Activated naive CD8-positive, alpha-beta T cell treated with anti-CD3 and anti-CD28 coated beads, Interleukin-2, amount 50 U/mL, for 24 hours (primary cell): ENCODE measurements at regions not wholly inside any gene's neighbourhood (a gene's known extent, or its start where the extent isn't known, plus 50 kb on each side); places are given as distances from the start of the nearest gene placed in this dataset.

Experiments
- ATAC-seq: fragments of 150-1000 bp; cut with Tn5 transposase; one replicate; pipeline ENCODE4 v1.10.0; 2021
- DNase-seq: peaks from one replicate; pipeline ENCODE4 v3.0.0; 2021
- H3K27ac Mint-ChIP-seq: one replicate; pipeline ENCODE4 v1.8.0; 2021; ENCODE audit warnings: mild to moderate bottlenecking, mixed read lengths
- H3K27me3 Mint-ChIP-seq: one replicate; pipeline ENCODE4 v1.8.0; 2021; ENCODE audit warnings: mixed read lengths
- H3K36me3 Mint-ChIP-seq: one replicate; pipeline ENCODE4 v1.8.0; 2021; ENCODE audit warnings: low read depth, mixed read lengths
- H3K4me1 Mint-ChIP-seq: one replicate; pipeline ENCODE4 v1.8.0; 2021; ENCODE audit warnings: mixed read lengths
- H3K4me3 Mint-ChIP-seq: one replicate; pipeline ENCODE4 v1.8.0; 2021; ENCODE audit warnings: mild to moderate bottlenecking, moderate library complexity, mixed read lengths
- H3K9me3 Mint-ChIP-seq: one replicate; pipeline ENCODE4 v1.8.0; 2021; ENCODE audit warnings: mixed read lengths

GRCh38 chr4:100843910-100844309, 326.1 kb upstream of the EMCN start:
- no peaks in the 10 kb centered on the region for H3K4me1 Mint-ChIP-seq
- no peaks in the 10 kb centered on the region for H3K9me3 Mint-ChIP-seq
- H3K36me3 Mint-ChIP-seq = no peaks in the 10 kb centered on the region
- peaks cover 6% of the 10 kb centered on the region for H3K27me3 Mint-ChIP-seq
- DNase-seq (no peak), ATAC-seq (no peak)
- no peak overlapping the region for H3K4me3 Mint-ChIP-seq
- no peak overlapping the region for H3K27ac Mint-ChIP-seq

DNA sequence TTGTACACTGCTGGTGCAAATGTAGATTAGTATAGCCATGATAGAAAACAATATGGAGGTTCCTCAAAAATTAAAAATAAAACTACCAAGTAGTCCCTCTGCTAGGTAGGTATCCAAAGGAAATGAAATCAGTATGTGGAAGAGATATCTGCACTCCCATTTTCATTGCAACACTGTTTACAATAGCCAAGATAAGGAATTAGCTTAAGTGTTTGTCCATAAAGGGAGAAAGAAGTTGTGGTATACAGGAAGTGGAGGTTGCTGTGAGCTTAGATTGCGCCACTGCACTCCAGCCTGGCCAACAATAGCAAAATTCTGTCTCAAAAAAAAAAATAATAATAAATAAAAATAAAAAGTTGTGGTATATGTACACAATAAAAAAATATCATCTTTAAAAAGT, 325.0 kb upstream of the EMCN start:
- Mint-ChIP-seq H3K9me3 (no peaks in the 10 kb centered on the region), H3K4me1 (no peaks in the 10 kb centered on the region), H3K27me3 (peaks cover 7% of the 10 kb centered on the region), H3K4me3 (no peak overlapping the region), H3K27ac (no peak overlapping the region), H3K36me3 (no peaks in the 10 kb centered on the region)
- no peak for ATAC-seq
- DNase-seq = no peak

- Mint-ChIP-seq H3K9me3 (no peaks in the 10 kb centered on the region), H3K27ac (no peak overlapping the region), H3K36me3 (no peaks in the 10 kb centered on the region), H3K4me3 (no peak overlapping the region), H3K27me3 (peaks cover 7% of the 10 kb centered on the region), H3K4me1 (no peaks in the 10 kb centered on the region)
- DNase-seq (no peak), ATAC-seq (no peak)
These were observed 324.1 kb upstream of the EMCN start for GRCh38 chr4:100841911-100842310.

GRCh38 chr4:100839712-100840111, 321.9 kb upstream of the EMCN start:
- H3K27me3 Mint-ChIP-seq = peaks cover 11% of the 10 kb centered on the region
- H3K9me3 Mint-ChIP-seq = no peaks in the 10 kb centered on the region

DNA sequence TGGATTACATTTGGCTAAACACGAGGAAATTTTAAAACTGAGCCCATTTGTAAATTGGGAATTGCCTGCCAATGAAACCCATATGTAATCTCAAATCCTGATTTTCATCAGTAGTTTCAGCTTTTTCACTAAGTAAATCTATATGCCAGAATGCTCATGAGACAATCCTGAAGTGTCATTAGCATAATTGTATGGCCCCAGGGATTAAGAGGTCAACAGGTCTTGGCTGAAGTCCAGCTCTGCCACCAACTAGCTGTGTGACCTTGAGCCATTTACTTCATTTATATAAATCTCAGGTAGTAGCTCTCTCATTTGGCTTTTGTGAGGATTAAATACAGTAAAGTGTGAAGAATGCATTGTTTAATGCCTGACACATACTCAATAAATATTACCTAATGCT, 320.5 kb upstream of the EMCN start:
- Mint-ChIP-seq H3K27me3 (peaks cover 11% of the 10 kb centered on the region), H3K9me3 (no peaks in the 10 kb centered on the region), H3K36me3 (no peaks in the 10 kb centered on the region), H3K4me1 (no peaks in the 10 kb centered on the region), H3K4me3 (no peak overlapping the region), H3K27ac (no peak overlapping the region)
- no peak for DNase-seq
- no peak for ATAC-seq

More at GRCh38 chr4:100839712-100840111, 321.9 kb upstream of the EMCN start:
- no peak overlapping the region for H3K27ac Mint-ChIP-seq
- DNase-seq (no peak), ATAC-seq (no peak)
- H3K36me3 Mint-ChIP-seq = no peaks in the 10 kb centered on the region
- no peak overlapping the region for H3K4me3 Mint-ChIP-seq
- no peaks in the 10 kb centered on the region for H3K4me1 Mint-ChIP-seq

DNA sequence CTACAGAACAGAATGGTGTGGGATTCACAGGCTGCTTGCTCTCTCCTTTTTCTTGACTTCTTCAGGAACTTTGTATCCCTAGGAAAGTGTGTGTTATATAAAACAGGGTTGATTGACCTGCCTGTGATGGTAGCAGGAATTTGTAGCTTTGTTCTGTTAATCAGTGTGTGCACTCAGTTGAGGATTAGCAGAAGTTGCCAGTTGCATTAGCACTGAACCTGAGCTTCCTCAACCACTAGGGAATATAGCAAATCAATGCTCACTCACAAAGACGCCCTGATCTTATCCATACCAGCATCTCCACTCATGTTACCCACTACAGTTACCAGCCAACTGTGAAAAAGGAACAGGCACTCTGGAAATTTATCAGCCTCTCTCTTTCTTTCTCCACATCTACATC, 319.1 kb upstream of the EMCN start:
- no peak for ATAC-seq
- H3K27me3 Mint-ChIP-seq = peaks cover 11% of the 10 kb centered on the region
- H3K9me3 Mint-ChIP-seq = no peaks in the 10 kb centered on the region
- H3K27ac Mint-ChIP-seq = no peak overlapping the region
- H3K4me3 Mint-ChIP-seq = no peak overlapping the region
- H3K4me1 Mint-ChIP-seq = no peaks in the 10 kb centered on the region
- no peaks in the 10 kb centered on the region for H3K36me3 Mint-ChIP-seq
- DNase-seq = no peak

- no peaks in the 10 kb centered on the region for H3K36me3 Mint-ChIP-seq
- no peak for DNase-seq
- H3K27ac Mint-ChIP-seq = no peak overlapping the region
- H3K4me1 Mint-ChIP-seq = no peaks in the 10 kb centered on the region
- no peak overlapping the region for H3K4me3 Mint-ChIP-seq
- no peak for ATAC-seq
- peaks cover 8% of the 10 kb centered on the region for H3K9me3 Mint-ChIP-seq
- H3K27me3 Mint-ChIP-seq = peaks cover 9% of the 10 kb centered on the region
These were observed 316.8 kb upstream of the EMCN start for GRCh38 chr4:100834616-100835015.

DNA sequence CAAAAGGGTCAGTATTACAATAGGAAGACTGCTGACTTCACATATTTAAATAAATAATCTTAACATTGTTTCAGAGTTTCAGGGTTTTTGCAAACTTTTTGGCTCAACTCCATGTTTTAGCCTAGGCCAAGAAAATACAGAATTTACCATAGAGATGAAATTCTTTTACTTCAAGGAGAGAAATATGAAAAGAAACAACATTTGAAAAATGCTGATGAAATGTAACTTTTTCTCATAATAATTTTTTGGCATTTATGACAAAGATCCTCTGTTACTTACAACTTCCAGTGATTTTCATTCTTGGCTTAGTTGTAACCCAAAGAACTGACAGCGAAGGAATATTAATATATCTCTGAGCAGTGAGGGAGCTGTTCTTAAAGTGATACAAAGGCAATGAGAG, 316.1 kb upstream of the EMCN start:
- Mint-ChIP-seq H3K36me3 (no peaks in the 10 kb centered on the region), H3K27me3 (peaks cover 5% of the 10 kb centered on the region), H3K27ac (no peak overlapping the region), H3K4me3 (no peak overlapping the region), H3K9me3 (peaks cover 8% of the 10 kb centered on the region), H3K4me1 (no peaks in the 10 kb centered on the region)
- no peak for DNase-seq
- no peak for ATAC-seq

DNA sequence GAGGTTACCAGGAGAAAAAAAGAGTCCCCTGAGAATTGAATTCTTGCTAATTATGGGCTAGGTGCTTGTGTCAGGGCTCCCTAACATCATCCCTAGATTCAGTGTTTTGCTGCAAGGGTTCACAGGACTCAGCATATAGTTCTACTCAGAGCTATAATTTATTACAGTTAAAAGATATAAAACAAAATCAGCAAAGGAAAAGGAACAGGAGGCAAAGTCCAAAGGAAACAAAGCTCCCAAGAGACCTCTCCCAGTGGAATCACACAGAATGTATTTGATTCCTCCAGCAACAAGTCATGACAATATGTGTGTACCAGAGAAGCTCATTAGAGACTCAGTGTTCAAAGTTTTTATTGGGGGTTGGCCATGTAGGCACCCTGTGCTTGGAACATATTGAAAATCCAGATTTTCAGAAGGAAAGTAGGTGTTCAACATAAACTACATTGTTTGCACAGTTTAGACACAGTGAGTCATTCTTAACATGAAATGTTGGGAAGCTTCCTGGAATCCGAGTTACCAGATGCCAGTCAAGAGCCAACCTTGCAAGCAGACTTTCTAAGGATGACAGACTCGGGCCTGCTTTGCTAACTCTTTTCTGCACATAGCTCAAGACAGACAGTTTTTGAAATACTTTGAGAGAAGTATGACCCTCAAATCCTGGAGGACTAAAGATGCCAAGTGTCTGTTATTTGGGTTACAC, 311.3 kb upstream of the EMCN start:
- Mint-ChIP-seq H3K36me3 (no peaks in the 10 kb centered on the region), H3K27me3 (no peaks in the 10 kb centered on the region), H3K27ac (no peak overlapping the region), H3K9me3 (peaks cover 8% of the 10 kb centered on the region), H3K4me3 (no peak overlapping the region), H3K4me1 (no peaks in the 10 kb centered on the region)
- ATAC-seq (no peak), DNase-seq (no peak)

GRCh38 chr4:100828364-100828763, 310.5 kb upstream of the EMCN start:
- Mint-ChIP-seq H3K27me3 (no peaks in the 10 kb centered on the region), H3K27ac (no peak overlapping the region), H3K4me3 (no peak overlapping the region), H3K36me3 (no peaks in the 10 kb centered on the region), H3K4me1 (peaks cover 5% of the 10 kb centered on the region), H3K9me3 (peaks cover 8% of the 10 kb centered on the region)
- ATAC-seq (no peak), DNase-seq (no peak)

DNA sequence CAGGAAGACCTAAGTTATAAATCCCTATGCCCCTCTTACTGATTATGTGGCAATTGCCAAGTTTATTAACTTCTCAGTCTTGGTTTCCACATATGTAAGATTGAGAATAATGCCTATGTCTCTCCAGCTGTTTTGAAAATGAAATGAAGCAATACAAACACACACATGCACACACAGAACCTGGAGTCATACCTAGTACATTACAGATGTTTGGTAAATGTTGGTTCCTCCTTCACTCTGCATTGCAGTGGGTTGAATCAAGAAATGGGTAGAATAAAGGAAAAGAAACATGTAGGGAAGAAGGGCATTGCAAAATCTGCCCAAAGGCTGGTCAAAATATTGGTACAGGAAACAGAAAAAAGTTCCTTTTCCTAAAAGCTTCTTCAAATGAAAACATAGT, 309.9 kb upstream of the EMCN start:
- no peak for DNase-seq
- peaks cover 10% of the 10 kb centered on the region for H3K4me1 Mint-ChIP-seq
- no peak for ATAC-seq
- H3K9me3 Mint-ChIP-seq = peaks cover 8% of the 10 kb centered on the region
- H3K27me3 Mint-ChIP-seq = no peaks in the 10 kb centered on the region
- H3K4me3 Mint-ChIP-seq = no peak overlapping the region
- no peak overlapping the region for H3K27ac Mint-ChIP-seq
- no peaks in the 10 kb centered on the region for H3K36me3 Mint-ChIP-seq

DNA sequence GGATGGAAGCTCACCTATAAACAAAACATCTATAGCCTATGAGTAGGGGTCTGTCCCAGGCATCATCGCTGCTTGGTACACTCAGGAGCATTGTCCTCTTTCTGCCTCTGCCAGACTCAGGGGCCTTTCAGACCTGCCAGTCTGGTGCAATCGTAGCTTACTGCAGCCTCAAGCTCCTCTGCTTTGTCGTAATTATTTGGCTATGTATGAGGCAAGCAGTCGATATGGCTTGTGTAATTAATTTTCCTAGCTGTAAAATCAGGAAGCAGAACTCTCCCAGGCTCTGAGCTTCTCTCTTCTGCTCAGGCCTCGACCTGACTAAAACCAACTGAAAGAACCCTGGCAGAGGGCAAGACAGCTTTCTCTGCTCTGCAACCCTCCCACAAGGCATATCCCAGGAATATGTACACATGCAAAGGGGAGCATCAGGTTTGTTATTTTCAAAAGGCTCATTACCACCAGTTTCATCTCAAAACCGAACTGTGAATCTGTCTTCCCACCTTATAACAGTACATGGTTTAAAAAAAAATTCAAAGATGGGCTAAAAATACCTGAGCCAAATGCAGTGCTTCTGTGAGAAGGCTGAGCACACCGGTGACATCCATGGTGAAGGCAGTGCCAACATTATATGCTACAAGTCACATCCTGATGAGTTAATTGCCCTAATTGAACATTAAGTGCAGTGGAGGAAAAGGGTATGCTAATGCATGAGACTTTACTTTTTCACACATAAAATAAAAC, 309.2 kb upstream of the EMCN start:
- peaks cover 2% of the 10 kb centered on the region for H3K27me3 Mint-ChIP-seq
- DNase-seq = no peak
- H3K4me1 Mint-ChIP-seq = peaks cover 13% of the 10 kb centered on the region
- no peak overlapping the region for H3K27ac Mint-ChIP-seq
- no peak overlapping the region for H3K4me3 Mint-ChIP-seq
- H3K36me3 Mint-ChIP-seq = no peaks in the 10 kb centered on the region
- no peak for ATAC-seq
- peaks cover 8% of the 10 kb centered on the region for H3K9me3 Mint-ChIP-seq

GRCh38 chr4:100826067-100826466, 308.2 kb upstream of the EMCN start:
- no peak overlapping the region for H3K27ac Mint-ChIP-seq
- H3K27me3 Mint-ChIP-seq = peaks cover 2% of the 10 kb centered on the region
- peaks cover 8% of the 10 kb centered on the region for H3K9me3 Mint-ChIP-seq
- H3K36me3 Mint-ChIP-seq = no peaks in the 10 kb centered on the region
- DNase-seq (no peak), ATAC-seq (no peak)
- H3K4me1 Mint-ChIP-seq = peaks cover 13% of the 10 kb centered on the region
- no peak overlapping the region for H3K4me3 Mint-ChIP-seq

DNA sequence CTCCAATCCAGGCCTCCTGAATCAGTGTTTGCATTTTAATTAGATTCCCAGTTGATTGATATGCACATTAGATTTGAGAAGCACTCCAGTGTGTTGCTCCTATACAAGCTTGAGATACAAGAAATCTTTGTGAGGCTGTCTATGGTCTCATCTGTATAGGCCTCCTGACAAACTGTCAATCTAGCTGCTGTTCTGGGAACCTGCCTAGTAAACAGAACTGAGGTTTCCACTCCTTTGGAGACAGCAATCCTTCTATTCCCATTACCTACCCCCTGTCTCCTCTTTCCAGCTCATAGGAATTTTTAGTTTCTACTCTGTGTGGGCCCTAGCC, 306.1 kb upstream of the EMCN start:
- H3K27me3 Mint-ChIP-seq = peaks cover 2% of the 10 kb centered on the region
- no peaks in the 10 kb centered on the region for H3K9me3 Mint-ChIP-seq
- ATAC-seq (no peak), DNase-seq (no peak)
- no peaks in the 10 kb centered on the region for H3K36me3 Mint-ChIP-seq
- peaks cover 13% of the 10 kb centered on the region for H3K4me1 Mint-ChIP-seq
- H3K27ac Mint-ChIP-seq = no peak overlapping the region
- no peak overlapping the region for H3K4me3 Mint-ChIP-seq

DNA sequence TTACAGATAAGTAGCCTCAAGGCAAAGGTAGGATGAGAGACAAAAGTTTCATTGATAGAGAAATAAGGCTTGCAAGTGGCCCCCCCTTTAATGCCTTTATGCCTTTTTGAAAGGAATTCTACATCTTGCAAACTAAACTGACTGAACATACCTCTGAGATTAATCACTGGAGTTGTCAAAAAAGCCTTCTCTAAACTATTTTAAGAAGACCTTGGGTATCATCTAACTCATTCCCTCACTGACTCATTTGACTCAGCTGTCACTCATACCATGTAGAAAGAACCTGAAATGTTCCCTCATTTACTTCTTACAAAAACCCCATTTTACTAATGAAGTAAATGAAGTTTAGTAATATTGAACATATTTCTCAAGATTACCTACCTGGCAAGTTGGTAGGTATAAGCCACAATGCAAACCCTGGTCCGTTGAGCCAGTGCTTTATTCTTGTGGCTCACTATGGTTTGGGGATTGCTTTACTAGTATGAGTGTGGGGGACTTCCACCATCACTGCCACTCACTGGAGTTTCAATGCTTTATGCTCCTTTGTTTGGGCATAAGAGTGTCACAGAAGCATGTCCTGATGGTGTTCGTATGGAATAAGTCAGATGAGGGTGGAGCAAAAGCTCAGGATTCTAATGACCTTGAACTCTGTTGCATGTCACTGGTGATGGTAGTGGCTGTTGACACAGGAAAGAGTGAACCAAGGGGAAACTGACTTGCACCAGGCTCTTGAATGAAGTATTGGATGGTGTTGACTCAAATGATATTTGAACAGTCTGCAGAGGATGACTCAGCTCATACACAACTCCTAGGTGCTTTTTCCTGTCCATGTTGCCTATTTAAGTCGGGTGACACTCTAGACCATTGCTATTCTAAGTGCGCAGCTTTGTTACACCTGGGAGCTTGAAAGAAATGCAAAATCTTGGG, 305.5 kb upstream of the EMCN start:
- H3K27ac Mint-ChIP-seq = peak overlapping the region; percentile 55
- H3K27me3 Mint-ChIP-seq = peaks cover 2% of the 10 kb centered on the region
- ATAC-seq (peak; percentile 82), DNase-seq (no peak)
- no peak overlapping the region for H3K4me3 Mint-ChIP-seq
- H3K9me3 Mint-ChIP-seq = no peaks in the 10 kb centered on the region
- H3K36me3 Mint-ChIP-seq = no peaks in the 10 kb centered on the region
- H3K4me1 Mint-ChIP-seq = peaks cover 13% of the 10 kb centered on the region
